ENCODE measurements at regions not wholly inside any gene's neighbourhood (a gene's known extent, or its start where the extent isn't known, plus 50 kb on each side); places are given as distances from the start of the nearest gene placed in this dataset.

DNA sequence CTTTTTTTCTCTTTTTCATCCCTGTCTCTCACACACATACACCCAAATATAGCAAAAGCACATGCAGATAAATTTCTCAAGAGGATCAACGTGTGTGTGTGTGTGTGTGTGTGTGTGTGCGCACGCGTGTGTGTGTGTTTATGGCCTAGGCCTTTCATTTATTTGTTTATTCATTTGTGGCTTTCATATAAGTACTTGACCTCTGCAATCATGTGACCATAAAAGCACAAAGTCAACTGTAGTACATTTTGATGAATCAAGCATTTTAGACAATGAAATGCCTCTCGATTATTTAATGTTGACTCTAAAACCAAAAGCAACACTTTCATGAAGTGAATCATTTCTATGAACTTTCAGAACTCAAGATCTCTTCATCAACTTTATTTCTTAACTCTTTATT is 194.1 kb upstream of the ADGRL2 start:
- TF ChIP-seq, protein P1, sequence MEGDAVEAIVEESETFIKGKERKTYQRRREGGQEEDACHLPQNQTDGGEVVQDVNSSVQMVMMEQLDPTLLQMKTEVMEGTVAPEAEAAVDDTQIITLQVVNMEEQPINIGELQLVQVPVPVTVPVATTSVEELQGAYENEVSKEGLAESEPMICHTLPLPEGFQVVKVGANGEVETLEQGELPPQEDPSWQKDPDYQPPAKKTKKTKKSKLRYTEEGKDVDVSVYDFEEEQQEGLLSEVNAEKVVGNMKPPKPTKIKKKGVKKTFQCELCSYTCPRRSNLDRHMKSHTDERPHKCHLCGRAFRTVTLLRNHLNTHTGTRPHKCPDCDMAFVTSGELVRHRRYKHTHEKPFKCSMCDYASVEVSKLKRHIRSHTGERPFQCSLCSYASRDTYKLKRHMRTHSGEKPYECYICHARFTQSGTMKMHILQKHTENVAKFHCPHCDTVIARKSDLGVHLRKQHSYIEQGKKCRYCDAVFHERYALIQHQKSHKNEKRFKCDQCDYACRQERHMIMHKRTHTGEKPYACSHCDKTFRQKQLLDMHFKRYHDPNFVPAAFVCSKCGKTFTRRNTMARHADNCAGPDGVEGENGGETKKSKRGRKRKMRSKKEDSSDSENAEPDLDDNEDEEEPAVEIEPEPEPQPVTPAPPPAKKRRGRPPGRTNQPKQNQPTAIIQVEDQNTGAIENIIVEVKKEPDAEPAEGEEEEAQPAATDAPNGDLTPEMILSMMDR (IDR thresholded peaks at IDR 0.05), result no peak
- TF ChIP-seq POLR2AphosphoS5 (IDR thresholded peaks at IDR 0.05; ENCODE audit: low read depth, low read length) (no peak), SIN3A (IDR thresholded peaks at IDR 0.05; ENCODE audit: borderline replicate concordance, insufficient read depth, low read depth, low read length) (no peak), TCF7L2 (IDR thresholded peaks at IDR 0.05; ENCODE audit: low read depth, low read length) (no peak)
- TF ChIP-seq, protein P2, sequence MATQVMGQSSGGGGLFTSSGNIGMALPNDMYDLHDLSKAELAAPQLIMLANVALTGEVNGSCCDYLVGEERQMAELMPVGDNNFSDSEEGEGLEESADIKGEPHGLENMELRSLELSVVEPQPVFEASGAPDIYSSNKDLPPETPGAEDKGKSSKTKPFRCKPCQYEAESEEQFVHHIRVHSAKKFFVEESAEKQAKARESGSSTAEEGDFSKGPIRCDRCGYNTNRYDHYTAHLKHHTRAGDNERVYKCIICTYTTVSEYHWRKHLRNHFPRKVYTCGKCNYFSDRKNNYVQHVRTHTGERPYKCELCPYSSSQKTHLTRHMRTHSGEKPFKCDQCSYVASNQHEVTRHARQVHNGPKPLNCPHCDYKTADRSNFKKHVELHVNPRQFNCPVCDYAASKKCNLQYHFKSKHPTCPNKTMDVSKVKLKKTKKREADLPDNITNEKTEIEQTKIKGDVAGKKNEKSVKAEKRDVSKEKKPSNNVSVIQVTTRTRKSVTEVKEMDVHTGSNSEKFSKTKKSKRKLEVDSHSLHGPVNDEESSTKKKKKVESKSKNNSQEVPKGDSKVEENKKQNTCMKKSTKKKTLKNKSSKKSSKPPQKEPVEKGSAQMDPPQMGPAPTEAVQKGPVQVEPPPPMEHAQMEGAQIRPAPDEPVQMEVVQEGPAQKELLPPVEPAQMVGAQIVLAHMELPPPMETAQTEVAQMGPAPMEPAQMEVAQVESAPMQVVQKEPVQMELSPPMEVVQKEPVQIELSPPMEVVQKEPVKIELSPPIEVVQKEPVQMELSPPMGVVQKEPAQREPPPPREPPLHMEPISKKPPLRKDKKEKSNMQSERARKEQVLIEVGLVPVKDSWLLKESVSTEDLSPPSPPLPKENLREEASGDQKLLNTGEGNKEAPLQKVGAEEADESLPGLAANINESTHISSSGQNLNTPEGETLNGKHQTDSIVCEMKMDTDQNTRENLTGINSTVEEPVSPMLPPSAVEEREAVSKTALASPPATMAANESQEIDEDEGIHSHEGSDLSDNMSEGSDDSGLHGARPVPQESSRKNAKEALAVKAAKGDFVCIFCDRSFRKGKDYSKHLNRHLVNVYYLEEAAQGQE (IDR thresholded peaks at IDR 0.05; ENCODE audit: insufficient read depth in 1 of 2, low read depth in 2 of 2, low read length in 1 of 2), result no peak

Data from Panc1 (cell line).